Osteoblast (primary cell): ENCODE measurements at regions not wholly inside any gene's neighbourhood (a gene's known extent, or its start where the extent isn't known, plus 50 kb on each side); places are given as distances from the start of the nearest gene placed in this dataset.
A peak's percentile ranks its signal among the peaks of the same experiment; 100 is the strongest.

Source experiments
- DNase-seq: peaks from one replicate; pipeline ENCODE4 v3.0.0; 2011; ENCODE audit warnings: low spot score, mixed read lengths; ENCODE audit not compliant: insufficient read length; ENCODE audit errors: missing footprints
- H2AFZ ChIP-seq: 2 replicates; pipeline ENCODE4 v1.6.0; 2011; ENCODE audit warnings: mild to moderate bottlenecking, low read length
- H3K27ac ChIP-seq: 2 replicates; pipeline ENCODE4 v1.5.1; 2011; ENCODE audit warnings: mild to moderate bottlenecking, low read depth, low read length, moderate library complexity
- H3K27me3 ChIP-seq: 2 replicates; pipeline ENCODE4 v1.6.0; 2012; ENCODE audit warnings: mild to moderate bottlenecking, control low read depth, inconsistent platforms, low read length, moderate library complexity; ENCODE audit not compliant: insufficient read depth
- H3K36me3 ChIP-seq: 2 replicates; pipeline ENCODE4 v1.5.1; 2011; ENCODE audit warnings: mild to moderate bottlenecking, low read length, control low read depth, moderate library complexity; ENCODE audit not compliant: insufficient read depth
- H3K4me1 ChIP-seq: 2 replicates; pipeline ENCODE4 v1.5.1; 2011; ENCODE audit warnings: mild to moderate bottlenecking, low read length, control low read depth, moderate library complexity; ENCODE audit not compliant: insufficient read depth
- H3K4me2 ChIP-seq: 2 replicates; pipeline ENCODE4 v1.6.0; 2011; ENCODE audit warnings: mild to moderate bottlenecking, low read length; ENCODE audit not compliant: insufficient read depth
- H3K4me3 ChIP-seq: fragments of 200-600 bp; sonication (generic); 3 replicates; pipeline ENCODE4 v1.5.1; 2012; ENCODE audit warnings: mild to moderate bottlenecking, low read length, inconsistent platforms; ENCODE audit not compliant: insufficient read depth
- H3K79me2 ChIP-seq: 2 replicates; pipeline ENCODE4 v1.6.0; 2012; ENCODE audit warnings: mild to moderate bottlenecking, low read length, control low read depth, inconsistent platforms; ENCODE audit not compliant: insufficient read depth
- H3K9me3 ChIP-seq: 2 replicates; pipeline ENCODE4 v1.5.1; 2011; ENCODE audit warnings: low read depth, low read length, control low read depth
- H4K20me1 ChIP-seq: 2 replicates; pipeline ENCODE4 v1.6.0; 2012; ENCODE audit warnings: mild to moderate bottlenecking, low read length, control low read depth; ENCODE audit not compliant: insufficient read depth
- TF ChIP-seq, protein P1 (sequence below): IDR thresholded peaks from 2 replicates; pipeline ENCODE4 v1.5.1; 2011; ENCODE audit warnings: mild to moderate bottlenecking, low read depth, low read length, moderate library complexity; ENCODE audit errors: extremely low read depth

DNA sequence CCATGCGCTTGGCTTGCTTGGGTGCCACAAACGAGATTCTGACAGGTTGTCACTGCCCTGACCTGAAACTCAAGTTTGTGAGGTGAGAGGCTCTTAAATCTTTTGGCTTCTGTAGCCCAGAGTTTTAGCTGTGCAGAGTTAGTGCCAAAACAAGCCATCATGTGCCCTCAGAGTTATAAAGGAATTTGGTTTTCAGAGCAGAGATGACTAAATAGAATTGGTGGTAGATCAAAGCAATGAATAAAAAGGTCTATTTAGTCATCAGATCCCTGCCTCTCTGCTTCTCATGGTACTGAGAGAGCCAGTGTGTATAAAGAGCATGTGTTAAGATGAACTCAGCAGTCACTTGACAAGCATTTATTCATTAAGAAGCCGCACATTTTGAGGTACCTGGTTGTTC, 207.5 kb upstream of the DPH6 start:
- no peaks in the 10 kb centered on the region for H4K20me1 ChIP-seq
- no peak overlapping the region for H3K27ac ChIP-seq
- H3K4me1 ChIP-seq, result peaks cover 3% of the 10 kb centered on the region
- H3K27me3 ChIP-seq, result no peaks in the 10 kb centered on the region
- no peak for DNase-seq
- no peak overlapping the region for H3K4me2 ChIP-seq
- no peaks in the 10 kb centered on the region for H3K9me3 ChIP-seq
- TF ChIP-seq, protein P1, sequence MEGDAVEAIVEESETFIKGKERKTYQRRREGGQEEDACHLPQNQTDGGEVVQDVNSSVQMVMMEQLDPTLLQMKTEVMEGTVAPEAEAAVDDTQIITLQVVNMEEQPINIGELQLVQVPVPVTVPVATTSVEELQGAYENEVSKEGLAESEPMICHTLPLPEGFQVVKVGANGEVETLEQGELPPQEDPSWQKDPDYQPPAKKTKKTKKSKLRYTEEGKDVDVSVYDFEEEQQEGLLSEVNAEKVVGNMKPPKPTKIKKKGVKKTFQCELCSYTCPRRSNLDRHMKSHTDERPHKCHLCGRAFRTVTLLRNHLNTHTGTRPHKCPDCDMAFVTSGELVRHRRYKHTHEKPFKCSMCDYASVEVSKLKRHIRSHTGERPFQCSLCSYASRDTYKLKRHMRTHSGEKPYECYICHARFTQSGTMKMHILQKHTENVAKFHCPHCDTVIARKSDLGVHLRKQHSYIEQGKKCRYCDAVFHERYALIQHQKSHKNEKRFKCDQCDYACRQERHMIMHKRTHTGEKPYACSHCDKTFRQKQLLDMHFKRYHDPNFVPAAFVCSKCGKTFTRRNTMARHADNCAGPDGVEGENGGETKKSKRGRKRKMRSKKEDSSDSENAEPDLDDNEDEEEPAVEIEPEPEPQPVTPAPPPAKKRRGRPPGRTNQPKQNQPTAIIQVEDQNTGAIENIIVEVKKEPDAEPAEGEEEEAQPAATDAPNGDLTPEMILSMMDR, result no peak
- no peaks in the 10 kb centered on the region for H3K36me3 ChIP-seq
- no peaks in the 10 kb centered on the region for H3K79me2 ChIP-seq
- no peak overlapping the region for H2AFZ ChIP-seq
- no peak overlapping the region for H3K4me3 ChIP-seq

DNA sequence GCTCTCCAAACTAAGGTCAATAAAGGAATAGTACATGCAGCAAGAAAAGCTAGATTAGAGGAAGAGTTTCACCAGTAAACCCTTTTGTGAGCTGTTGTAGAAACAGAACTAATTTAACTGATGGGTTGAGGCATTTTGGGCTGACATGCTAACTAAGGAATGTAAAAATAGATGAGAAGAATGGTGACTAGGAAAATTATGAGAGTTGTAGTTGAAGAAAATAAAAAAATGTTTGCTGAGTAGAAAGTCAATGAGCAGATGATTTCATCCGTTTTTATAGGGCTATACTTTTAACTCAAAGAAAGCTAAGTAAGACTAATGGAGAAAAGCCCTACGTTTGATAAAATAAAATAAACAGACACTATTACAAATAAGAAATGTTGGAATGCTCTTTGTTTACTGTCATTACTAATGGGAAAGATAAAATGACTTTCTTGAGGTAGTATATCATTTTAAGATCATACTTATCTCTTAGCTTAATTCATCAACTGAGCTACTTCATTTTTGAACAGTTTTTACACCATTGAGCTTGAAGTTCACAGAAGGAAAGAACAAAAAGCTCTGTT, 209.4 kb upstream of the DPH6 start:
- Histone ChIP-seq H3K9me3 (no peaks in the 10 kb centered on the region), H3K4me2 (no peak overlapping the region), H3K4me1 (peaks cover 3% of the 10 kb centered on the region), H4K20me1 (no peaks in the 10 kb centered on the region), H3K27me3 (no peaks in the 10 kb centered on the region), H3K36me3 (no peaks in the 10 kb centered on the region), H3K27ac (no peak overlapping the region), H3K79me2 (no peaks in the 10 kb centered on the region), H2AFZ (peak overlapping the region; percentile 9), H3K4me3 (no peak overlapping the region)
- TF ChIP-seq, protein P1, result no peak
- DNase-seq, result no peak

DNA sequence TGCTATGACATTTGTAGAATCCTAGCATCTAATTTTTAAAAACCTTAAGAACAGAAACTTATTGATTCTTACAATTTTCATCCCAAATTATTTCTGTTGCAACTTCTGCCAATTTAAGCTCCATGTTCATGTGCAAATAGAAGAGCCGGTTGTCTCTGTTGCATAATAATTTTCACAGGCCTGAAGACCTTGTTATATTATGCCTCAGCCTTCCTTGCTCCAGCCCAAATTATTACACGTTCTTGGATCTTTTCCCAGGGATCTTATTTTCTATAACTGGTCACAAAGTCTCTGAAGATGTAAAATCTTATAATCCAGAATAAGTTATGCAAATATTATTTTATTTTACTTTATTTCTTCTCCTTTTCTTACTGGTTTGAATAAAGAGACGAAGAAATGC, 210.7 kb upstream of the DPH6 start:
- no peaks in the 10 kb centered on the region for H3K36me3 ChIP-seq
- no peak overlapping the region for H3K27ac ChIP-seq
- no peaks in the 10 kb centered on the region for H3K27me3 ChIP-seq
- H3K4me2 ChIP-seq, result no peak overlapping the region
- H4K20me1 ChIP-seq, result no peaks in the 10 kb centered on the region
- H3K9me3 ChIP-seq, result no peaks in the 10 kb centered on the region
- no peaks in the 10 kb centered on the region for H3K79me2 ChIP-seq
- H2AFZ ChIP-seq, result no peak overlapping the region
- DNase-seq, result no peak
- TF ChIP-seq, protein P1, result no peak
- H3K4me1 ChIP-seq, result no peaks in the 10 kb centered on the region
- no peak overlapping the region for H3K4me3 ChIP-seq

DNA sequence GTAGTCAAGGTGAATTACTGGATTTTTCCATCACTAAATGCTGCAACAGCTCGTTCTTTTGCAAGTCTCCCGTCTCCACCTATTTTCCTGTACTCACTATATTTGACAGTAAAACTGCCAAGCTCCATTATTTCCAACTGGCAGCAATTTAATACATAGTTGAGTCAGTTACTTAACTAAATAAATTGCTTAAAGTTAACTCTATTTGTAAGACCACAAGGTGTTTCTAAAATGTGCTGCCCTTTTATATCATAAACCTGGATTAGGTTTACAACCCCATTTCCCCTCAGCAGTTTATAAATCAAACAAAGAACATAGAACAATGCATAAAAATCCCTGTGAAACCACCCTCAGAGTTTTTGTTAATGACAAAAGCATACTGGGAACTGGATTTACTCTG, 211.4 kb upstream of the DPH6 start:
- Histone ChIP-seq H3K36me3 (no peaks in the 10 kb centered on the region), H2AFZ (no peak overlapping the region), H3K4me2 (no peak overlapping the region), H3K9me3 (no peaks in the 10 kb centered on the region), H3K79me2 (no peaks in the 10 kb centered on the region), H3K4me3 (no peak overlapping the region), H3K27me3 (no peaks in the 10 kb centered on the region), H3K4me1 (no peaks in the 10 kb centered on the region), H4K20me1 (no peaks in the 10 kb centered on the region), H3K27ac (no peak overlapping the region)
- TF ChIP-seq, protein P1, result no peak
- DNase-seq, result no peak
